Fibroblast of the conjunctiva (primary cell): ENCODE measurements at regions not wholly inside any gene's neighbourhood (a gene's known extent, or its start where the extent isn't known, plus 50 kb on each side); places are given as distances from the start of the nearest gene placed in this dataset.
"Not testable (repeated sequence)": the region's sequence is repeated elsewhere in the genome, so short reads cannot be mapped to it uniquely, and the experiment has no call there.

Experiments
- DNase-seq: peaks from one replicate; pipeline ENCODE4 v3.0.0-alpha.2; 2010; ENCODE audit warnings: low read depth

GRCh38 chr11:45407226-45407625, 121.1 kb upstream of the SYT13 start:
- no peak for DNase-seq

GRCh38 chr11:45405916-45406670, 120.0 kb upstream of the SYT13 start:
- DNase-seq, result no peak

- DNase-seq, result not testable (repeated sequence)
These were observed 117.4 kb upstream of the SYT13 start for GRCh38 chr11:45403521-45403920.

- no peak for DNase-seq
These were observed 116.0 kb upstream of the SYT13 start for GRCh38 chr11:45402049-45402630.

GRCh38 chr11:45400591-45400990, 114.5 kb upstream of the SYT13 start:
- DNase-seq, result no peak

GRCh38 chr11:45399166-45399565, 113.0 kb upstream of the SYT13 start:
- DNase-seq, result no peak

GRCh38 chr11:45398325-45398724, 112.2 kb upstream of the SYT13 start:
- no peak for DNase-seq

GRCh38 chr11:45396394-45396793, 110.3 kb upstream of the SYT13 start:
- no peak for DNase-seq

- no peak for DNase-seq
These were observed 109.8 kb upstream of the SYT13 start for GRCh38 chr11:45395947-45396346.

GRCh38 chr11:45395421-45395820, 109.3 kb upstream of the SYT13 start:
- DNase-seq, result no peak

GRCh38 chr11:45394294-45395085, 108.3 kb upstream of the SYT13 start:
- DNase-seq, result no peak

- DNase-seq, result no peak
These were observed 107.7 kb upstream of the SYT13 start for GRCh38 chr11:45393826-45394225.

- no peak for DNase-seq
These were observed 107.2 kb upstream of the SYT13 start for GRCh38 chr11:45393334-45393733.

- DNase-seq, result no peak
These were observed 106.5 kb upstream of the SYT13 start for GRCh38 chr11:45392591-45393091.

- no peak for DNase-seq
These were observed 106.0 kb upstream of the SYT13 start for GRCh38 chr11:45392154-45392553.

- no peak for DNase-seq
These were observed 105.2 kb upstream of the SYT13 start for GRCh38 chr11:45391168-45391850.

- DNase-seq, result no peak
These were observed 104.3 kb upstream of the SYT13 start for GRCh38 chr11:45390407-45390806.

- DNase-seq, result no peak
These were observed 102.3 kb upstream of the SYT13 start for GRCh38 chr11:45388472-45388871.

- not testable (repeated sequence) for DNase-seq
These were observed 101.7 kb upstream of the SYT13 start for GRCh38 chr11:45387885-45388284.

- DNase-seq, result no peak
These were observed 100.8 kb upstream of the SYT13 start for GRCh38 chr11:45386972-45387371.

GRCh38 chr11:45385844-45386243, 99.7 kb upstream of the SYT13 start:
- DNase-seq, result no peak

- DNase-seq, result no peak
These were observed 99.3 kb upstream of the SYT13 start for GRCh38 chr11:45385423-45385822.
